DOHH2 (cell line): ENCODE measurements at regions not wholly inside any gene's neighbourhood (a gene's known extent, or its start where the extent isn't known, plus 50 kb on each side); places are given as distances from the start of the nearest gene placed in this dataset.

Source experiments
- H3F3A ChIP-seq: fragments of 200-600 bp; sonication (generic), shearing (Covaris generic); 2 replicates; pipeline ENCODE4 v1.6.0; 2016; ENCODE audit warnings: antibody characterized with exemption, mild to moderate bottlenecking; ENCODE audit not compliant: control insufficient read depth, insufficient read depth
- H3K27ac ChIP-seq: fragments of 200-600 bp; sonication (generic); 2 replicates; pipeline ENCODE4 v1.5.1; 2014; ENCODE audit warnings: low read depth, mild to moderate bottlenecking, low read length, moderate library complexity
- H3K27me3 ChIP-seq: fragments of 200-600 bp; sonication (generic); 2 replicates; pipeline ENCODE4 v1.6.1; 2014; ENCODE audit warnings: mild to moderate bottlenecking, low read length, mixed read lengths; ENCODE audit not compliant: control insufficient read depth
- H3K36me3 ChIP-seq: fragments of 200-600 bp; sonication (generic); 2 replicates; pipeline ENCODE4 v1.6.1; 2014; ENCODE audit warnings: mild to moderate bottlenecking, low read length, moderate library complexity, mixed read lengths; ENCODE audit not compliant: control insufficient read depth
- H3K4me1 ChIP-seq: fragments of 200-600 bp; sonication (generic); 2 replicates; pipeline ENCODE4 v1.6.1; 2014; ENCODE audit warnings: mild to moderate bottlenecking, low read length, mixed read lengths; ENCODE audit not compliant: control insufficient read depth
- H3K4me2 ChIP-seq: fragments of 200-600 bp; sonication (generic); 2 replicates; pipeline ENCODE4 v1.6.0; 2014; ENCODE audit warnings: mild to moderate bottlenecking, low read length, moderate library complexity
- H3K4me3 ChIP-seq: fragments of 200-600 bp; sonication (generic); 2 replicates; pipeline ENCODE4 v1.5.1; 2014; ENCODE audit warnings: mild to moderate bottlenecking, low read length, mixed read lengths
- H3K79me2 ChIP-seq: fragments of 200-600 bp; sonication (generic); 2 replicates; pipeline ENCODE4 v1.6.1; 2014; ENCODE audit warnings: mild to moderate bottlenecking, low read length, mixed read lengths; ENCODE audit not compliant: control insufficient read depth
- H3K9me2 ChIP-seq: fragments of 200-600 bp; sonication (generic); replicated peaks from 2 replicates; pipeline ENCODE4 v1.6.1; 2014; ENCODE audit warnings: mild to moderate bottlenecking, low read length, mixed read lengths; ENCODE audit not compliant: control insufficient read depth
- H3K9me3 ChIP-seq: fragments of 200-600 bp; sonication (generic); 2 replicates; pipeline ENCODE4 v1.6.1; 2014; ENCODE audit warnings: antibody characterized with exemption, low read length, mixed read lengths; ENCODE audit not compliant: control insufficient read depth, insufficient read depth
- H4K20me1 ChIP-seq: fragments of 200-600 bp; sonication (generic); 2 replicates; pipeline ENCODE4 v1.6.0; 2014; ENCODE audit warnings: low read depth, mild to moderate bottlenecking, antibody characterized with exemption, low read length, moderate library complexity; ENCODE audit not compliant: control insufficient read depth, insufficient read depth
- EZH2phosphoT487 ChIP-seq: fragments of 200-600 bp; sonication (generic); IDR thresholded peaks from 2 replicates; pipeline ENCODE4 v1.6.1; 2017; ENCODE audit warnings: borderline replicate concordance, mild to moderate bottlenecking, antibody characterized with exemption, low read length, moderate library complexity, mixed read lengths
- TF ChIP-seq, protein P1 (sequence below): fragments of 200-600 bp; sonication (generic); IDR thresholded peaks from one replicate; pipeline ENCODE4 v1.5.1; 2014; ENCODE audit warnings: antibody characterized with exemption, mild to moderate bottlenecking, low read depth, low read length; ENCODE audit not compliant: poor library complexity, severe bottlenecking

DNA sequence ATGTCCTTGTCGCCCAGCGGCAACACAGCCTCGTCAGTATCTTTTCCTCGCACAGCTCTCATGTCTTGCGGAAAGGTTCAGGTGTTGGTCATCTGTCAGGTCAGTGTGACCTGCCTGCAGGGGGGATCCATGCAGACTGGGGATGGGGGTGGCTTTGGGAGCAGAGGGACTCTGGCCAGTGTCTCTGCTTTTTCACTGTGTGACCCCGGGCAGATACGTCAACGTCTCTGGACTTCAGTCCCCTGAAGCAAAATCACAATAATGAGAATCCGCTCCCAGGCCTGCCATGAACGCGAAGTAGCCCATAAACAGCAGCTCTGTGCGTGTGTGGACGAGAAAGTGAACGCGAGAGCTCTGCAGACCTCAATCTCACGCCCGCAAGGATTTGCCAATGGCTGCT lies 75.7 kb upstream of the FCN1 start:
- H3K27ac ChIP-seq: no peak overlapping the region
- no peak overlapping the region for H3K4me2 ChIP-seq
- H3K79me2 ChIP-seq: no peaks in the 10 kb centered on the region
- H3K36me3 ChIP-seq: no peaks in the 10 kb centered on the region
- H3K27me3 ChIP-seq: no peaks in the 10 kb centered on the region
- no peaks in the 10 kb centered on the region for H3K4me1 ChIP-seq
- no peaks in the 10 kb centered on the region for H3K9me3 ChIP-seq
- TF ChIP-seq, protein P1, sequence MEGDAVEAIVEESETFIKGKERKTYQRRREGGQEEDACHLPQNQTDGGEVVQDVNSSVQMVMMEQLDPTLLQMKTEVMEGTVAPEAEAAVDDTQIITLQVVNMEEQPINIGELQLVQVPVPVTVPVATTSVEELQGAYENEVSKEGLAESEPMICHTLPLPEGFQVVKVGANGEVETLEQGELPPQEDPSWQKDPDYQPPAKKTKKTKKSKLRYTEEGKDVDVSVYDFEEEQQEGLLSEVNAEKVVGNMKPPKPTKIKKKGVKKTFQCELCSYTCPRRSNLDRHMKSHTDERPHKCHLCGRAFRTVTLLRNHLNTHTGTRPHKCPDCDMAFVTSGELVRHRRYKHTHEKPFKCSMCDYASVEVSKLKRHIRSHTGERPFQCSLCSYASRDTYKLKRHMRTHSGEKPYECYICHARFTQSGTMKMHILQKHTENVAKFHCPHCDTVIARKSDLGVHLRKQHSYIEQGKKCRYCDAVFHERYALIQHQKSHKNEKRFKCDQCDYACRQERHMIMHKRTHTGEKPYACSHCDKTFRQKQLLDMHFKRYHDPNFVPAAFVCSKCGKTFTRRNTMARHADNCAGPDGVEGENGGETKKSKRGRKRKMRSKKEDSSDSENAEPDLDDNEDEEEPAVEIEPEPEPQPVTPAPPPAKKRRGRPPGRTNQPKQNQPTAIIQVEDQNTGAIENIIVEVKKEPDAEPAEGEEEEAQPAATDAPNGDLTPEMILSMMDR: no peak
- no peak for TF ChIP-seq EZH2phosphoT487
- H3F3A ChIP-seq: no peaks in the 10 kb centered on the region
- H4K20me1 ChIP-seq: no peaks in the 10 kb centered on the region
- no peak overlapping the region for H3K4me3 ChIP-seq
- H3K9me2 ChIP-seq: no peaks in the 10 kb centered on the region

DNA sequence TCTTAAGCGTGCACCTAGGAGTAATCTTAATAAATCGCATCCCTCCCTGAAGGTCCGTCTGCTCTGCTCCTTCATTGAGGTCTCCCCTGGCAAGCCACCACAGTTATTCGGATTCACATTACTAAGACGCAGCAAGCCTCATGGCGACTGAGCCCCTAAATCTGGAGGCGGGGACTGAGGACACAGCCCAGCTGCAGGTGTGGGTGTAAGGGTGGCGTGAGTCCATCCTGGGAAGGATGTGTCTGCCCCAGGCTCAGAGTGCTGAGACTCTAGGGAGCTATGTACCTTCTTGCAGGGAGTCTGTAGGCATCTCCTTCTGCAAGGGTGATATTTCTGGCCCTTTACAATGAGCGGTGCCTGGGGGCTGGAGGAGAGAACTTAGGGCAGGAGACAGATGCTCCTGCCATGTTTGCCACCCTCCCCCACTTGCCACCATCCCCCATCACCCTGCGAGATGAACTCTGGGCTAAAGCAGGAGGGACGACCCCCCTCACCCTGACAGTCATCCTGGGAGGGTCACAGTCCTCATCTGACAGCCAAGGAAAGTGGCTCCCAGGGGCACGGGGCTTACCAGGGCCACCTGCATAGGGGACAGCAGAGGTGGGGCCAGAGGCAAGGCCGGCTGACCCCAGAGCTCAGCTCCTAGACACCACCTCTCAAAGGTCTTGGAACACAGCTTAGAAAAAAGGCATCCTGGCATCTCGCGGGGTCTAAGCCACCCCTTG lies 76.4 kb upstream of the FCN1 start:
- H3K4me2 ChIP-seq: no peak overlapping the region
- H3K9me2 ChIP-seq: no peaks in the 10 kb centered on the region
- TF ChIP-seq, protein P1: no peak
- TF ChIP-seq EZH2phosphoT487: no peak
- peaks cover under 1% of the 10 kb centered on the region; the same call in 1 of the 2 replicates for H3K9me3 ChIP-seq
- no peaks in the 10 kb centered on the region for H3K79me2 ChIP-seq
- no peaks in the 10 kb centered on the region for H3F3A ChIP-seq
- no peaks in the 10 kb centered on the region for H3K27me3 ChIP-seq
- H3K4me1 ChIP-seq: no peaks in the 10 kb centered on the region
- no peaks in the 10 kb centered on the region for H4K20me1 ChIP-seq
- H3K4me3 ChIP-seq: no peak overlapping the region
- no peaks in the 10 kb centered on the region for H3K36me3 ChIP-seq
- no peak overlapping the region for H3K27ac ChIP-seq

DNA sequence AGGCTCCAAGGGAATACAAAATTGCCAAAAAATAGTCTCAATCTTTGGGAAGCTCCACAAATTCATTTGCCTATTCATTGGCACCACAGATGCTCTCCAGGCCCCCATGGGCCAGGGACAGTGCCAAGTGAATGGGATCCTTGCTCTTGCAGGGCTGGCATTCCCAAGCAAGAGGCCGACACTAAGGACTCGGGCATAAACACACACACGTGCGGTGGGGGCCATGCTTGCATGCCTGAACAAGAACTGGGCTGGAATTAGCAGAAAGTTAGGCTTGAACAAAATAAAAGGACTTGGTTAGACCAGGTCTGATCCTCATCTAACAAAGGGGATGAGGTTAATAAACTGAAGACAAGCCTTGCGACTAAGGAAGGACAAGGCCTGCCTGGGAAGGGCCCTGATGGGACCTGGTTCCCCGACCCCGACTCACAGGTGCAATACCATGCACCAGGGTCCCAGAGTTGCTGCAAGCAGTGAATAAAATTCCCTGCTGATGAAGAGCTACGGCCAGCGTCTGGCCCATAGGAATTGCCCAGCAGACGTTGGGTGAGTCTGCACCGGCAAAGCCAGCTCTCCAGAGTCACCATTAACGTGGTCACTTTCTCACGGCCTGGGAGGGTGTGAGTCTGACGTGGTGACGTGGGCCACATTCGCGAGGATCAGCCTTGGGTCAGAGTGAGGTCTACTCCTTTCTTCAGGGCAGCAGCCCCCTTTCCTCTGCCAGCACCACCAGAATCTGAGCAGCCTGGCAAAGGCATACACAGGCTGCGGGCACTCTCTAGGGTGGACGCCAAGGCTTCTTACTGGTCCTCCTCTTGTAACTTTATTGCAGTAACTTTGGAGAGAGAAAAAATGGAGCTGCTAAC lies 77.4 kb upstream of the FCN1 start:
- Histone ChIP-seq H3K4me2 (no peak overlapping the region), H3K4me1 (no peaks in the 10 kb centered on the region), H4K20me1 (no peaks in the 10 kb centered on the region), H3K27me3 (no peaks in the 10 kb centered on the region), H3K9me2 (no peaks in the 10 kb centered on the region), H3F3A (no peaks in the 10 kb centered on the region), H3K4me3 (no peak overlapping the region), H3K36me3 (no peaks in the 10 kb centered on the region), H3K79me2 (no peaks in the 10 kb centered on the region), H3K27ac (no peak overlapping the region), H3K9me3 (peaks cover 9% of the 10 kb centered on the region; the same call in 1 of the 2 replicates)
- TF ChIP-seq, protein P1: no peak
- TF ChIP-seq EZH2phosphoT487: no peak
